Tibial artery (tissue), 4 donors: ENCODE measurements at regions not wholly inside any gene's neighbourhood (a gene's known extent, or its start where the extent isn't known, plus 50 kb on each side); places are given as distances from the start of the nearest gene placed in this dataset.

ENCODE experiments used
- DNase-seq, 2 donors: peaks; one replicate each; pipeline ENCODE4 v3.0.0-alpha.2; 2019
- H3K27ac ChIP-seq, 2 donors: fragments of 200-600 bp; sonication (generic) in 1 of 2; 1 replicate in 1 of 2; 2 replicates in 1 of 2; pipeline ENCODE4 v1.5.1; 2018 to 2019; ENCODE audit warnings: mild to moderate bottlenecking in 1 of 2
- H3K27me3 ChIP-seq, 2 donors: fragments of 200-600 bp; sonication (generic) in 1 of 2; one replicate each; pipeline versions ENCODE4 v1.5.1 to v1.6.0; 2016 to 2019
- H3K36me3 ChIP-seq, 3 donors: fragments of 200-600 bp; sonication (generic) in 2 of 3; one replicate each; pipeline ENCODE4 v1.5.1; 2016 to 2019; ENCODE audit warnings: mild to moderate bottlenecking in 2 of 3
- H3K4me1 ChIP-seq, 4 donors: fragments of 200-600 bp; sonication (generic) in 2 of 4; 1 replicate in 3 of 4; 2 replicates in 1 of 4; pipeline ENCODE4 v1.5.1; 2016 to 2019
- H3K4me3 ChIP-seq, 2 donors: fragments of 200-600 bp; sonication (generic) in 1 of 2; 1 replicate in 1 of 2; 2 replicates in 1 of 2; pipeline ENCODE4 v1.5.1; 2018 to 2019; ENCODE audit warnings: mild to moderate bottlenecking in 2 of 2
- H3K9me3 ChIP-seq, 3 donors: fragments of 200-600 bp; sonication (generic) in 1 of 3; one replicate each; pipeline ENCODE4 v1.5.1; 2016 to 2019
- intact Hi-C: fragments of 100-400 bp; cut with DNase I; formaldehyde crosslinking; loops from one replicate; pipeline ENCODE4 v1.15.0; 2023; ENCODE audit warnings: low total_unique reads
- TF ChIP-seq, protein P1 (sequence below), 2 experiments: fragments of 200-600 bp in 1 of 2; fragments of 450-650 bp in 1 of 2; IDR thresholded peaks; one replicate each; pipeline ENCODE4 v1.5.1; 2017 to 2019; ENCODE audit warnings: antibody characterized with exemption in 2 of 2, mild to moderate bottlenecking in 1 of 2, moderate library complexity in 1 of 2

DNA sequence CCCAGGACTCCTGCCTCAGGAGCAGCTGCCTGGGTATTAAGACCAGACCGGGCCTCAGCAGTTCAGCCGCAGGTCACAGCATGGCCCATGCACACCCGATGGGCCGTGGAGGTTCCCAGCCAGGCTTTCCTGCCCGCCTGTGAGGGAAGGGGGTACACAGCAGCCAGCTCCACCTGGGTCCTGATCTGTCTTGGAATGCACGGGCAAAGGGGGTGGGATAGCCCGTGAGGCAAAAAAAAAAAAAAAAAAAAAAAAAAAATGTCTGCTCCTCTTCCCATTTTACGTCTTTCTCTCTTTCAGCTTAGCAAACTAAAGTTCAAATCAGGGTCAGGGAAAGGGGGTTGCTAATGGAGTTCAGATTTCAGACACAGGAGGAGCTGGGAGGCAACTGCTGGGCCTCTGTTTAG is 385.2 kb downstream of the TNS1 start:
- TF ChIP-seq, protein P1, sequence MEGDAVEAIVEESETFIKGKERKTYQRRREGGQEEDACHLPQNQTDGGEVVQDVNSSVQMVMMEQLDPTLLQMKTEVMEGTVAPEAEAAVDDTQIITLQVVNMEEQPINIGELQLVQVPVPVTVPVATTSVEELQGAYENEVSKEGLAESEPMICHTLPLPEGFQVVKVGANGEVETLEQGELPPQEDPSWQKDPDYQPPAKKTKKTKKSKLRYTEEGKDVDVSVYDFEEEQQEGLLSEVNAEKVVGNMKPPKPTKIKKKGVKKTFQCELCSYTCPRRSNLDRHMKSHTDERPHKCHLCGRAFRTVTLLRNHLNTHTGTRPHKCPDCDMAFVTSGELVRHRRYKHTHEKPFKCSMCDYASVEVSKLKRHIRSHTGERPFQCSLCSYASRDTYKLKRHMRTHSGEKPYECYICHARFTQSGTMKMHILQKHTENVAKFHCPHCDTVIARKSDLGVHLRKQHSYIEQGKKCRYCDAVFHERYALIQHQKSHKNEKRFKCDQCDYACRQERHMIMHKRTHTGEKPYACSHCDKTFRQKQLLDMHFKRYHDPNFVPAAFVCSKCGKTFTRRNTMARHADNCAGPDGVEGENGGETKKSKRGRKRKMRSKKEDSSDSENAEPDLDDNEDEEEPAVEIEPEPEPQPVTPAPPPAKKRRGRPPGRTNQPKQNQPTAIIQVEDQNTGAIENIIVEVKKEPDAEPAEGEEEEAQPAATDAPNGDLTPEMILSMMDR (IDR thresholded peaks at IDR 0.05), result no peak
- Histone ChIP-seq H3K9me3 (no peaks in the 10 kb centered on the region), H3K27me3 (no peaks in the 10 kb centered on the region), H3K4me3 (no peak overlapping the region), H3K36me3 (no peaks in the 10 kb centered on the region), H3K4me1 (peaks cover 0 to 14% (median 6%) of the 10 kb centered on the region in 4 donors), H3K27ac (no peak overlapping the region)
- DNase-seq, result no peak
- intact Hi-C loops, result no loop called here

GRCh38 chr2:217616936-217617335 is 385.9 kb downstream of the TNS1 start:
- no peak for DNase-seq
- no peak overlapping the region for H3K27ac ChIP-seq

DNA sequence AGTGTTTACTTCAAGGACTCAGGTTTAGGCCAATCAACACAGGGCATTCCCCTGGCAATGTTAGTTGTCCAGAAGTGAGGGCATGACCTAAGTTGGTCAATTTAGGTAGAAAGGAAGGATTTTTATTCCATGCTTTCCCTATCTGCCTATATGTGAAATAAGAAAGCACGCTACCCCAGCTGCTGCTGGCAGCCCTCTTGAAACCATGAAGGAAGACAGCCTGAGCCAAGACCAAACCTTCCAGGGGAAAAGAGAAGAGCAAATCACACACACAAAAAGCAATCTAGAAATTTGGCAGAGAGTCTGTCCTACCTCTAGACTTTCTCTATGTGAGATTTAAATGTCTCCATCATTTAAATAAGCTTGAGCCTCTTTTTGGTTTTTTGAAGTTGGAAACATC is 387.6 kb downstream of the TNS1 start:
- no peaks in the 10 kb centered on the region for H3K27me3 ChIP-seq
- no peak for DNase-seq
- peaks cover 0 to 10% (median 0%) of the 10 kb centered on the region in 3 donors for H3K36me3 ChIP-seq
- H3K4me1 ChIP-seq, result peaks cover 0 to 11% (median 1%) of the 10 kb centered on the region in 4 donors
- intact Hi-C loops, result no loop called here
- TF ChIP-seq, protein P1 (IDR thresholded peaks at IDR 0.05), result no peak
- no peak overlapping the region for H3K27ac ChIP-seq
- no peak overlapping the region for H3K4me3 ChIP-seq
- no peaks in the 10 kb centered on the region for H3K9me3 ChIP-seq

More at GRCh38 chr2:217616936-217617335, 385.9 kb downstream of the TNS1 start:
- peaks cover 0 to 11% (median 4%) of the 10 kb centered on the region in 4 donors for H3K4me1 ChIP-seq
- H3K9me3 ChIP-seq, result no peaks in the 10 kb centered on the region
- no peaks in the 10 kb centered on the region for H3K27me3 ChIP-seq
- no peaks in the 10 kb centered on the region for H3K36me3 ChIP-seq
- TF ChIP-seq, protein P1 (IDR thresholded peaks at IDR 0.05), result no peak
- no peak overlapping the region for H3K4me3 ChIP-seq
- intact Hi-C loops, result no loop called here

- H3K27ac ChIP-seq, result no peak overlapping the region
- intact Hi-C loops, result no loop called here
- TF ChIP-seq, protein P1 (IDR thresholded peaks at IDR 0.05), result no peak
- no peak for DNase-seq
- H3K36me3 ChIP-seq, result peaks cover 0 to 10% (median 0%) of the 10 kb centered on the region in 3 donors
- no peaks in the 10 kb centered on the region for H3K27me3 ChIP-seq
- no peaks in the 10 kb centered on the region for H3K9me3 ChIP-seq
- no peak overlapping the region for H3K4me3 ChIP-seq
- peaks cover 0 to 11% (median 1%) of the 10 kb centered on the region in 4 donors for H3K4me1 ChIP-seq
Observed at GRCh38 chr2:217614498-217614897, 388.3 kb downstream of the TNS1 start.

DNA sequence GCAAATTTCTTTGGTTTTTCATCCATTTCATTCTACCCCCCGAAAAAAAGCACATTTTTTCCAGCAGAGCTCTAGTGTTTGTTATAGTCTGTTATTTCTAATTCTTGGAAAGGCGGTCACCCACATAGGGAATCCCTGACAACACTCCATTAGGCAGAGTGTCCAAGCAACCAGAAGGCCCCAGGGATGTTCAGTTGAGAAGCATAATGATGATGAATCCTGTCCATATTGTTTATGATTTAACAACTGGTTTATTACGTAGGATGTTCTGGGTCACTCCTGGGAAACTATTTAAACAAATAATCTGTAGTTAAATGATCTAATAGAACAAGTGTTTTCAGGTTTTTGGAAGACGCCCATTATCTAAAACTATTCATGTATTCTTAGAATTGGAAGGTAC is 388.7 kb downstream of the TNS1 start:
- Histone ChIP-seq H3K4me3 (no peak overlapping the region), H3K27me3 (no peaks in the 10 kb centered on the region), H3K4me1 (peaks cover 0 to 11% (median 1%) of the 10 kb centered on the region in 4 donors), H3K27ac (no peak overlapping the region), H3K36me3 (peaks cover 0 to 10% (median 0%) of the 10 kb centered on the region in 3 donors), H3K9me3 (no peaks in the 10 kb centered on the region)
- intact Hi-C loops, result no loop called here
- no peak for DNase-seq
- TF ChIP-seq, protein P1 (IDR thresholded peaks at IDR 0.05), result no peak

- DNase-seq, result no peak
- Histone ChIP-seq H3K4me3 (no peak overlapping the region), H3K9me3 (no peaks in the 10 kb centered on the region), H3K27ac (no peak overlapping the region), H3K4me1 (peaks cover 0 to 11% (median 1%) of the 10 kb centered on the region in 4 donors), H3K36me3 (peaks cover 0 to 10% (median 0%) of the 10 kb centered on the region in 3 donors), H3K27me3 (no peaks in the 10 kb centered on the region)
- intact Hi-C loops, result no loop called here
- TF ChIP-seq, protein P1 (IDR thresholded peaks at IDR 0.05), result no peak
Observed at GRCh38 chr2:217612920-217613319, 389.9 kb downstream of the TNS1 start.
